Liver (tissue), 8 donors: ENCODE measurements at regions not wholly inside any gene's neighbourhood (a gene's known extent, or its start where the extent isn't known, plus 50 kb on each side); places are given as distances from the start of the nearest gene placed in this dataset.

Experiments used
- DNase-seq: peaks from one replicate; pipeline ENCODE4 v3.0.0-alpha.2; 2017; ENCODE audit warnings: low spot score
- H3K27ac ChIP-seq, 2 donors: one replicate each; pipeline ENCODE4 v1.7.0; 2013; ENCODE audit warnings: inconsistent platforms in 2 of 2, low read length in 2 of 2, control low read depth in 1 of 2, low read depth in 1 of 2, mild to moderate bottlenecking in 1 of 2
- H3K27me3 ChIP-seq, 4 donors: one replicate each; pipeline versions ENCODE4 v1.6.1 to v1.7.0; 2013; ENCODE audit warnings: low read length in 3 of 4, inconsistent platforms in 1 of 4, mild to moderate bottlenecking in 1 of 4, moderate library complexity in 1 of 4; ENCODE audit not compliant: control insufficient read depth in 4 of 4, insufficient read depth in 4 of 4
- H3K36me3 ChIP-seq, 4 donors: one replicate each; pipeline versions ENCODE4 v1.6.1 to v1.7.0; 2013; ENCODE audit warnings: low read length in 3 of 4, mild to moderate bottlenecking in 3 of 4, low read depth in 1 of 4, moderate library complexity in 1 of 4; ENCODE audit not compliant: control insufficient read depth in 4 of 4, insufficient read depth in 3 of 4
- H3K4me1 ChIP-seq, 4 donors: one replicate each; pipeline versions ENCODE4 v1.6.1 to v1.7.0; 2013; ENCODE audit warnings: low read length in 3 of 4, mild to moderate bottlenecking in 3 of 4, moderate library complexity in 1 of 4; ENCODE audit not compliant: control insufficient read depth in 4 of 4, insufficient read depth in 4 of 4
- H3K4me3 ChIP-seq, 3 donors: one replicate each; pipeline versions ENCODE4 v1.6.1 to v1.7.0; 2013; ENCODE audit warnings: low read length in 3 of 3, control low read depth in 1 of 3, low read depth in 1 of 3, mild to moderate bottlenecking in 1 of 3
- H3K9ac ChIP-seq, 2 donors: one replicate each; pipeline ENCODE4 v1.7.0; 2013; ENCODE audit warnings: low read length in 2 of 2, mild to moderate bottlenecking in 2 of 2, moderate library complexity in 2 of 2, control low read depth in 1 of 2, low read depth in 1 of 2
- H3K9me3 ChIP-seq, 4 donors: one replicate each; pipeline versions ENCODE4 v1.6.1 to v1.7.0; 2013; ENCODE audit warnings: low read length in 3 of 4; ENCODE audit not compliant: control insufficient read depth in 4 of 4
- EGR1 ChIP-seq, 2 donors: IDR thresholded peaks; 2 replicates each; pipeline ENCODE4 v1.6.1; 2016 to 2018; ENCODE audit warnings: antibody characterized with exemption in 2 of 2, low read depth in 2 of 2
- FOXA2 ChIP-seq: IDR thresholded peaks from 2 replicates; pipeline ENCODE4 v1.6.1; 2016; ENCODE audit warnings: antibody characterized with exemption
- GABPA ChIP-seq, 2 donors: IDR thresholded peaks in 1 of 2; conservative IDR thresholded peaks in 1 of 2; 2 replicates each; pipeline ENCODE4 v1.6.1; 2016; ENCODE audit warnings: antibody characterized with exemption in 2 of 2, mild to moderate bottlenecking in 1 of 2, moderate library complexity in 1 of 2
- HNF4A ChIP-seq, 2 donors: conservative IDR thresholded peaks; 2 replicates each; pipeline ENCODE4 v1.6.1; 2016; ENCODE audit warnings: antibody characterized with exemption in 2 of 2, mild to moderate bottlenecking in 2 of 2
- HNF4G ChIP-seq: IDR thresholded peaks from 2 replicates; pipeline ENCODE4 v1.6.1; 2016; ENCODE audit warnings: antibody characterized with exemption
- NR2F2 ChIP-seq: IDR thresholded peaks from 2 replicates; pipeline ENCODE4 v1.6.1; 2016; ENCODE audit warnings: antibody characterized with exemption
- RAD21 ChIP-seq, 2 donors: IDR thresholded peaks; 2 replicates each; pipeline ENCODE4 v1.6.1; 2016; ENCODE audit warnings: antibody characterized with exemption in 2 of 2, mild to moderate bottlenecking in 2 of 2
- RXRA ChIP-seq, 2 donors: IDR thresholded peaks; 2 replicates each; pipeline ENCODE4 v1.6.1; 2017 to 2018; ENCODE audit warnings: antibody characterized with exemption in 2 of 2, mild to moderate bottlenecking in 1 of 2
- TAF1 ChIP-seq: conservative IDR thresholded peaks from 2 replicates; pipeline ENCODE4 v1.6.1; 2016; ENCODE audit warnings: antibody characterized with exemption, mild to moderate bottlenecking
- YY1 ChIP-seq: IDR thresholded peaks from 2 replicates; pipeline ENCODE4 v1.6.1; 2016; ENCODE audit warnings: antibody characterized with exemption, mild to moderate bottlenecking
- WGBS: extraction: QIAGEN DNeasy Blood & Tissue Kit; methylation state at CpG from one replicate; pipeline ENCODE4 v1.1.7; 2013; 5-methylcytosine and 5-hydroxymethylcytosine counted together
- TF ChIP-seq, protein P1 (sequence below): IDR thresholded peaks from 2 replicates; pipeline ENCODE4 v1.6.1; 2016; ENCODE audit warnings: antibody characterized with exemption
- TF ChIP-seq, protein P2 (sequence below): fragments of 150-350 bp; IDR thresholded peaks from 2 replicates; pipeline ENCODE4 v1.5.1; 2017; ENCODE audit warnings: improper control_type of control experiment, low read depth, low read length; ENCODE audit not compliant: missing input control
- TF ChIP-seq, protein P3 (sequence below): IDR thresholded peaks from 2 replicates; pipeline ENCODE4 v1.6.1; 2016; ENCODE audit warnings: antibody characterized with exemption
- TF ChIP-seq, protein P4 (sequence below): IDR thresholded peaks from 2 replicates; pipeline ENCODE4 v1.6.1; 2016; ENCODE audit warnings: antibody characterized with exemption, mild to moderate bottlenecking
- TF ChIP-seq, protein P5 (sequence below): IDR thresholded peaks from 2 replicates; pipeline ENCODE4 v1.6.1; 2016; ENCODE audit warnings: antibody characterized with exemption
- donor health status: healthy.
- donor health status: healthy.
- donor health status: healthy.
- donor health status: healthy.
- donor health status: healthy.

GRCh38 chr22:48368975-48369525 is 1458.6 kb downstream of the BRD1 start:
- Histone ChIP-seq H3K27me3 (peaks cover 0 to 2% (median 0%) of the 10 kb centered on the region in 4 donors), H3K9me3 (no peaks in the 10 kb centered on the region), H3K9ac (no peak overlapping the region), H3K27ac (no peak overlapping the region), H3K4me1 (no peaks in the 10 kb centered on the region), H3K4me3 (no peak overlapping the region), H3K36me3 (no peaks in the 10 kb centered on the region)
- WGBS, result 81% methylated on average over 11 of the region's 11 CpGs
- TF ChIP-seq, protein P1, sequence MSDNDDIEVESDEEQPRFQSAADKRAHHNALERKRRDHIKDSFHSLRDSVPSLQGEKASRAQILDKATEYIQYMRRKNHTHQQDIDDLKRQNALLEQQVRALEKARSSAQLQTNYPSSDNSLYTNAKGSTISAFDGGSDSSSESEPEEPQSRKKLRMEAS, result no peak
- TF ChIP-seq HNF4G, result no peak
- TF ChIP-seq RXRA (IDR thresholded peaks at IDR 0.05), result no peak
- TF ChIP-seq EGR1 (IDR thresholded peaks at IDR 0.05; ENCODE audit: low read depth in 2 of 2), result no peak
- TF ChIP-seq YY1, result no peak
- DNase-seq, result no peak

DNA sequence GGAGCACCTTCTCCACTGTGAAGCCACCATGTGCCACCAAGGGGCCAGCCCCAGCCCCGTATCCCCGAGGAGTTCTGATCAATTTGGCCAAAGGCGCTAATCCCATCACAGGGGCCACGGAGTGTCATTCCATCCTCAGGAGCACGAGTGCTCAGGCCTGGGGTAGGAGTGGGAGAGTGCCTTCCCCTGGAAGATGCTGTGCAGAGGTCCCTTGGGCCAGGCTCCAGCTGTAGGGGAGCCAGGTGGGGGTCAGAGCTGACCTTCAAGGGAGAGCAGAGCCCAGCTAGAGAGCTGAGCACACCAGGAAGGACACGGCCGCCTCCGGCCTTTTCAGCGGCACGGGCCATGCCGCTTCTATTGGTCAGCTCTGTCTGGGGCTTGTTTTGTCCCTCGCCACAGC is 1459.9 kb downstream of the BRD1 start:
- Histone ChIP-seq H3K9ac (no peak overlapping the region), H3K4me1 (no peaks in the 10 kb centered on the region), H3K27me3 (no peaks in the 10 kb centered on the region), H3K9me3 (no peaks in the 10 kb centered on the region), H3K27ac (no peak overlapping the region), H3K36me3 (no peaks in the 10 kb centered on the region), H3K4me3 (no peak overlapping the region)
- WGBS, result 81% methylated on average over 12 of the region's 12 CpGs
- TF ChIP-seq TAF1, result no peak
- TF ChIP-seq, protein P2, sequence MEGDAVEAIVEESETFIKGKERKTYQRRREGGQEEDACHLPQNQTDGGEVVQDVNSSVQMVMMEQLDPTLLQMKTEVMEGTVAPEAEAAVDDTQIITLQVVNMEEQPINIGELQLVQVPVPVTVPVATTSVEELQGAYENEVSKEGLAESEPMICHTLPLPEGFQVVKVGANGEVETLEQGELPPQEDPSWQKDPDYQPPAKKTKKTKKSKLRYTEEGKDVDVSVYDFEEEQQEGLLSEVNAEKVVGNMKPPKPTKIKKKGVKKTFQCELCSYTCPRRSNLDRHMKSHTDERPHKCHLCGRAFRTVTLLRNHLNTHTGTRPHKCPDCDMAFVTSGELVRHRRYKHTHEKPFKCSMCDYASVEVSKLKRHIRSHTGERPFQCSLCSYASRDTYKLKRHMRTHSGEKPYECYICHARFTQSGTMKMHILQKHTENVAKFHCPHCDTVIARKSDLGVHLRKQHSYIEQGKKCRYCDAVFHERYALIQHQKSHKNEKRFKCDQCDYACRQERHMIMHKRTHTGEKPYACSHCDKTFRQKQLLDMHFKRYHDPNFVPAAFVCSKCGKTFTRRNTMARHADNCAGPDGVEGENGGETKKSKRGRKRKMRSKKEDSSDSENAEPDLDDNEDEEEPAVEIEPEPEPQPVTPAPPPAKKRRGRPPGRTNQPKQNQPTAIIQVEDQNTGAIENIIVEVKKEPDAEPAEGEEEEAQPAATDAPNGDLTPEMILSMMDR, result no peak
- TF ChIP-seq, protein P3, sequence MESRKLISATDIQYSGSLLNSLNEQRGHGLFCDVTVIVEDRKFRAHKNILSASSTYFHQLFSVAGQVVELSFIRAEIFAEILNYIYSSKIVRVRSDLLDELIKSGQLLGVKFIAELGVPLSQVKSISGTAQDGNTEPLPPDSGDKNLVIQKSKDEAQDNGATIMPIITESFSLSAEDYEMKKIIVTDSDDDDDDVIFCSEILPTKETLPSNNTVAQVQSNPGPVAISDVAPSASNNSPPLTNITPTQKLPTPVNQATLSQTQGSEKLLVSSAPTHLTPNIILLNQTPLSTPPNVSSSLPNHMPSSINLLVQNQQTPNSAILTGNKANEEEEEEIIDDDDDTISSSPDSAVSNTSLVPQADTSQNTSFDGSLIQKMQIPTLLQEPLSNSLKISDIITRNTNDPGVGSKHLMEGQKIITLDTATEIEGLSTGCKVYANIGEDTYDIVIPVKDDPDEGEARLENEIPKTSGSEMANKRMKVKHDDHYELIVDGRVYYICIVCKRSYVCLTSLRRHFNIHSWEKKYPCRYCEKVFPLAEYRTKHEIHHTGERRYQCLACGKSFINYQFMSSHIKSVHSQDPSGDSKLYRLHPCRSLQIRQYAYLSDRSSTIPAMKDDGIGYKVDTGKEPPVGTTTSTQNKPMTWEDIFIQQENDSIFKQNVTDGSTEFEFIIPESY, result no peak
- TF ChIP-seq FOXA2, result no peak
- no peak for TF ChIP-seq RXRA (IDR thresholded peaks at IDR 0.05)
- TF ChIP-seq NR2F2, result no peak
- TF ChIP-seq GABPA (IDR thresholded peaks at IDR 0.05 in 1 of 2, conservative IDR thresholded peaks at IDR 0.05 in 1 of 2), result no peak
- TF ChIP-seq, protein P4, sequence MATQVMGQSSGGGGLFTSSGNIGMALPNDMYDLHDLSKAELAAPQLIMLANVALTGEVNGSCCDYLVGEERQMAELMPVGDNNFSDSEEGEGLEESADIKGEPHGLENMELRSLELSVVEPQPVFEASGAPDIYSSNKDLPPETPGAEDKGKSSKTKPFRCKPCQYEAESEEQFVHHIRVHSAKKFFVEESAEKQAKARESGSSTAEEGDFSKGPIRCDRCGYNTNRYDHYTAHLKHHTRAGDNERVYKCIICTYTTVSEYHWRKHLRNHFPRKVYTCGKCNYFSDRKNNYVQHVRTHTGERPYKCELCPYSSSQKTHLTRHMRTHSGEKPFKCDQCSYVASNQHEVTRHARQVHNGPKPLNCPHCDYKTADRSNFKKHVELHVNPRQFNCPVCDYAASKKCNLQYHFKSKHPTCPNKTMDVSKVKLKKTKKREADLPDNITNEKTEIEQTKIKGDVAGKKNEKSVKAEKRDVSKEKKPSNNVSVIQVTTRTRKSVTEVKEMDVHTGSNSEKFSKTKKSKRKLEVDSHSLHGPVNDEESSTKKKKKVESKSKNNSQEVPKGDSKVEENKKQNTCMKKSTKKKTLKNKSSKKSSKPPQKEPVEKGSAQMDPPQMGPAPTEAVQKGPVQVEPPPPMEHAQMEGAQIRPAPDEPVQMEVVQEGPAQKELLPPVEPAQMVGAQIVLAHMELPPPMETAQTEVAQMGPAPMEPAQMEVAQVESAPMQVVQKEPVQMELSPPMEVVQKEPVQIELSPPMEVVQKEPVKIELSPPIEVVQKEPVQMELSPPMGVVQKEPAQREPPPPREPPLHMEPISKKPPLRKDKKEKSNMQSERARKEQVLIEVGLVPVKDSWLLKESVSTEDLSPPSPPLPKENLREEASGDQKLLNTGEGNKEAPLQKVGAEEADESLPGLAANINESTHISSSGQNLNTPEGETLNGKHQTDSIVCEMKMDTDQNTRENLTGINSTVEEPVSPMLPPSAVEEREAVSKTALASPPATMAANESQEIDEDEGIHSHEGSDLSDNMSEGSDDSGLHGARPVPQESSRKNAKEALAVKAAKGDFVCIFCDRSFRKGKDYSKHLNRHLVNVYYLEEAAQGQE, result no peak
- no peak for TF ChIP-seq YY1
- TF ChIP-seq, protein P5, sequence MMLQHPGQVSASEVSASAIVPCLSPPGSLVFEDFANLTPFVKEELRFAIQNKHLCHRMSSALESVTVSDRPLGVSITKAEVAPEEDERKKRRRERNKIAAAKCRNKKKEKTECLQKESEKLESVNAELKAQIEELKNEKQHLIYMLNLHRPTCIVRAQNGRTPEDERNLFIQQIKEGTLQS, result no peak
- TF ChIP-seq RAD21 (IDR thresholded peaks at IDR 0.05), result no peak
- no peak for TF ChIP-seq HNF4A (conservative IDR thresholded peaks at IDR 0.05)
- no peak for DNase-seq
